ENCODE measurements at regions not wholly inside any gene's neighbourhood (a gene's known extent, or its start where the extent isn't known, plus 50 kb on each side); places are given as distances from the start of the nearest gene placed in this dataset.

DNA sequence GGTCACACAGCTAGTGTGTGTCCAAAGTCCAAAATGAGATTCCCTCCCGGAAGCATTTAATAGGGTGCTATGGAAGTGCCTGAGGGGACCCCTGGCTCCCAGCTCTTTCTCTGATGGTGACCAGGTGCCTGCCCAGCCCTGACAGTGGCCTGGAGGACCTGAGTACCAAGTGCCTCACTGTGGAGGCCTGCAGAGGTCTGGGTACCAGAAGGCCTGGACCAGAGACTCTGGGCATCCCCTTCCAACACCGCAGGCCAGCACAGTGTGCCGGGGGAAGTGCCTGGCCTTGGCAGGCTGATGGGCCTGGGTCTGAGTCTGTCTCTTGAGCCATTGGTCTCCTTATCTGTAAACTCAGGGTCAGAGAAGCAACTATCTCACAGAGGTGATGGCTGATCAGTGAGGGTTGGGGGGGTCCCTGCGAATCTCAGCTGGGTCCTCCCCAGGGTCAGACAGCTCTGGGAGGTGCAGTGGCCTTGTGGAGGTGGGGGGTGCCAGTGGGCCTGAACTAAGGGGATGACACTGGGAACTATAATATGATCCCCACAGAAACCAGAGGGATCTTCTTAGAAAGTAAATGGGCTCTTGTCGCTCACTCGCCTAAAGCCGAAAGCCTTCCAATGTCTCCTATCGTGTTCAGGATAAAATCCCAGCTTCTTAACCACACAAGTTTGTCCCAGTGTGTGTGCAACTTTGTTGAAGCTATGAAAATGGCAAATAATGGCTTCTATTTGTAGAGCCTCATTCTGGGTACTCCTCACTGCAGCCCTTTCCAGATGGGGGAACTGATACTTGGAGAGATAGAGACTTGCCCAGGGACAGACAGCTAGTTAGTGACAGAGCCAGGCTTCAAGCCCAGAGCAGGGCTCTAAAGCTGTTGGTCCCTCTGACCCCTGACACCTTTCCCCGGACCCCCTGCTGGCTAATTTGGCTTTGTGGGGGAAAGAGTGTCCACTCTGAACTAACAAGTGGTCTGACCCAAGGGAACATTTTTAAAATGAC, 225.1 kb downstream of the TFCP2L1 start:
- BruUV-seq (replicated peaks): no TSS peak
- H3K27ac Mint-ChIP-seq (ENCODE audit: unreplicated experiment): no peak overlapping the region
- H3K4me3 Mint-ChIP-seq (ENCODE audit: unreplicated experiment): no peak overlapping the region
- intact Hi-C loops (cut with micrococcal nuclease; ENCODE audit: unreplicated experiment): no loop called here
- ChIA-PET CTCF (interaction anchor here (0.6 kb wide), 1 partner anchor 107 kb away, joined by 10 read pairs; no protein-coding TSS in a partner anchor), POLR2A (no interaction called here)
- Histone ChIP-seq H3K27me3 (replicated peaks; ENCODE audit: control insufficient read depth, insufficient read depth, low read length) (no peaks in the 10 kb centered on the region), H3K4me1 (no peaks in the 10 kb centered on the region), H3K36me3 (ENCODE audit: control insufficient read depth, insufficient read depth, low read length) (no peaks in the 10 kb centered on the region), H3K4me3 (ENCODE audit: low read depth, low read length) (no peak overlapping the region), H3K9me3 (no peaks in the 10 kb centered on the region)
- H3K27me3 Mint-ChIP-seq (ENCODE audit: insufficient read depth, unreplicated experiment): peaks cover 8% of the 10 kb centered on the region
- TF ChIP-seq, protein P1, sequence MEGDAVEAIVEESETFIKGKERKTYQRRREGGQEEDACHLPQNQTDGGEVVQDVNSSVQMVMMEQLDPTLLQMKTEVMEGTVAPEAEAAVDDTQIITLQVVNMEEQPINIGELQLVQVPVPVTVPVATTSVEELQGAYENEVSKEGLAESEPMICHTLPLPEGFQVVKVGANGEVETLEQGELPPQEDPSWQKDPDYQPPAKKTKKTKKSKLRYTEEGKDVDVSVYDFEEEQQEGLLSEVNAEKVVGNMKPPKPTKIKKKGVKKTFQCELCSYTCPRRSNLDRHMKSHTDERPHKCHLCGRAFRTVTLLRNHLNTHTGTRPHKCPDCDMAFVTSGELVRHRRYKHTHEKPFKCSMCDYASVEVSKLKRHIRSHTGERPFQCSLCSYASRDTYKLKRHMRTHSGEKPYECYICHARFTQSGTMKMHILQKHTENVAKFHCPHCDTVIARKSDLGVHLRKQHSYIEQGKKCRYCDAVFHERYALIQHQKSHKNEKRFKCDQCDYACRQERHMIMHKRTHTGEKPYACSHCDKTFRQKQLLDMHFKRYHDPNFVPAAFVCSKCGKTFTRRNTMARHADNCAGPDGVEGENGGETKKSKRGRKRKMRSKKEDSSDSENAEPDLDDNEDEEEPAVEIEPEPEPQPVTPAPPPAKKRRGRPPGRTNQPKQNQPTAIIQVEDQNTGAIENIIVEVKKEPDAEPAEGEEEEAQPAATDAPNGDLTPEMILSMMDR (IDR thresholded peaks at IDR 0.05; ENCODE audit: insufficient read depth in 1 of 2, low read depth in 1 of 2, low read length in 1 of 2, severe bottlenecking in 1 of 2, unreplicated experiment in 1 of 2): no peak
- DNase-seq: no peak
- no peaks in the 10 kb centered on the region for H3K9me3 Mint-ChIP-seq (ENCODE audit: unreplicated experiment)
- H3K4me1 Mint-ChIP-seq (ENCODE audit: low read depth, unreplicated experiment): no peaks in the 10 kb centered on the region
- no peaks in the 10 kb centered on the region for H3K36me3 Mint-ChIP-seq (ENCODE audit: insufficient read depth, unreplicated experiment)

DNA sequence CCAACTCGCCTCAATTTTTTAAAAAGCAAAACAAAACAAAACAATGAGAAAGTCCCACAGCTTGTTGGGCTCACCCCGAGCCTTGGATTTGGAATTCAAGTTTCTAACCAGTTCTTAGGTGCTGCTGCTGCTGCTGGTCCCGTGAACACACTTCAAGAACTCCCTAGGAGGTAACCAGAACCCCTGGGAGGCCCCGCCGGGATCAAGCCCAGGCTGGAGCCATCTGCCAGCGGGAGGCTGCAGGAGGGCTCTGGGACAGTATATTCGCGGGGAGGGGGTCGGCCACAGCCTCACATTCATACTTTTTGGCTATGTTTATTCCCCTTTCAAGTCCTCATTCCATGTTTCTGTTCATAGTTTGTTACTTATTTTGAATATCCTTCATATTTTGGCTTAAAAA, 223.4 kb downstream of the TFCP2L1 start:
- no peaks in the 10 kb centered on the region for H3K27me3 ChIP-seq (replicated peaks; ENCODE audit: control insufficient read depth, insufficient read depth, low read length)
- H3K27me3 Mint-ChIP-seq (ENCODE audit: insufficient read depth, unreplicated experiment): peaks cover 5% of the 10 kb centered on the region

DNA sequence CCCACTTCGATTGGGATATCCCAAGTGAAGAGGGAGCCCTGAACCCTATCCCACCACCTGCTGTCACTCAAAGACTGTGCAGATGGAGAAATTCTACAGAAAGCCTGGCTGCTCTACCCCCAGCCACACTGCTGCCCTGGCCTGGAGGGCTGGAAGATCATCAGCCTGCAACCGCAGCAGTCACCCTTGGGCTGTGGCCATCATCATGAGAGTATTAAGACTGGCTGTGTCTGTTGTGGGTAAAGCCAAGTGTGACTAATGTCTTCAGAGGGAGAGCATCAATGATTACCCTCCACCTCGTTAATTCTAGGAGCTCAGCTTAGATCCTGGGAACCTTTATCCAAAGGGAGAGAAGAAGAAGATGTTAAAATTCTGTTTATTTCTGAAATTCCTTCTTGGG, 221.5 kb downstream of the TFCP2L1 start:
- no peaks in the 10 kb centered on the region for H3K36me3 ChIP-seq (ENCODE audit: control insufficient read depth, insufficient read depth, low read length)
- no peak overlapping the region for H3K4me3 ChIP-seq (ENCODE audit: low read depth, low read length)
- no peaks in the 10 kb centered on the region for H3K4me1 ChIP-seq
- Mint-ChIP-seq H3K27ac (ENCODE audit: unreplicated experiment) (no peak overlapping the region), H3K4me3 (ENCODE audit: unreplicated experiment) (no peak overlapping the region), H3K9me3 (ENCODE audit: unreplicated experiment) (no peaks in the 10 kb centered on the region), H3K36me3 (ENCODE audit: insufficient read depth, unreplicated experiment) (no peaks in the 10 kb centered on the region), H3K27me3 (ENCODE audit: insufficient read depth, unreplicated experiment) (peaks cover 7% of the 10 kb centered on the region), H3K4me1 (ENCODE audit: low read depth, unreplicated experiment) (no peaks in the 10 kb centered on the region)
- ChIA-PET POLR2A (no interaction called here), CTCF (no interaction called here)
- TF ChIP-seq, protein P1 (IDR thresholded peaks at IDR 0.05; ENCODE audit: insufficient read depth in 1 of 2, low read depth in 1 of 2, low read length in 1 of 2, severe bottlenecking in 1 of 2, unreplicated experiment in 1 of 2): no peak
- no peak for DNase-seq
- no peaks in the 10 kb centered on the region for H3K27me3 ChIP-seq (replicated peaks; ENCODE audit: control insufficient read depth, insufficient read depth, low read length)
- no TSS peak for BruUV-seq (replicated peaks)
- no peaks in the 10 kb centered on the region for H3K9me3 ChIP-seq
- intact Hi-C loops (cut with micrococcal nuclease; ENCODE audit: unreplicated experiment): no loop called here

More for the DNA sequence above, 223.4 kb downstream of the TFCP2L1 start:
- Histone ChIP-seq H3K4me1 (no peaks in the 10 kb centered on the region), H3K36me3 (ENCODE audit: control insufficient read depth, insufficient read depth, low read length) (no peaks in the 10 kb centered on the region), H3K4me3 (ENCODE audit: low read depth, low read length) (no peak overlapping the region), H3K9me3 (no peaks in the 10 kb centered on the region)
- no TSS peak for BruUV-seq (replicated peaks)
- ChIA-PET CTCF (no interaction called here), POLR2A (no interaction called here)
- Mint-ChIP-seq H3K27ac (ENCODE audit: unreplicated experiment) (no peak overlapping the region), H3K9me3 (ENCODE audit: unreplicated experiment) (no peaks in the 10 kb centered on the region), H3K36me3 (ENCODE audit: insufficient read depth, unreplicated experiment) (no peaks in the 10 kb centered on the region), H3K4me1 (ENCODE audit: low read depth, unreplicated experiment) (no peaks in the 10 kb centered on the region), H3K4me3 (ENCODE audit: unreplicated experiment) (no peak overlapping the region)
- intact Hi-C loops (cut with micrococcal nuclease; ENCODE audit: unreplicated experiment): no loop called here
- no peak for DNase-seq
- TF ChIP-seq, protein P1 (IDR thresholded peaks at IDR 0.05; ENCODE audit: insufficient read depth in 1 of 2, low read depth in 1 of 2, low read length in 1 of 2, severe bottlenecking in 1 of 2, unreplicated experiment in 1 of 2): no peak

All from Caco-2 (cell line).